PFSK-1 (cell line): ENCODE measurements at regions not wholly inside any gene's neighbourhood (a gene's known extent, or its start where the extent isn't known, plus 50 kb on each side); places are given as distances from the start of the nearest gene placed in this dataset.

ENCODE experiments used
- FOXP2 ChIP-seq: optimal IDR thresholded peaks from 2 replicates; pipeline ENCODE3; 2011; ENCODE audit warnings: borderline replicate concordance, control low read depth, inconsistent platforms; ENCODE audit not compliant: insufficient read depth; ENCODE audit errors: extremely low read length, extremely low read depth
- POLR2AphosphoS5 ChIP-seq: IDR thresholded peaks from 2 replicates; pipeline ENCODE4 v1.6.1; 2012; ENCODE audit warnings: low read depth, mild to moderate bottlenecking, control low read depth, low read length, moderate library complexity
- SIN3A ChIP-seq: IDR thresholded peaks from 2 replicates; pipeline ENCODE4 v1.6.1; 2012; ENCODE audit warnings: mild to moderate bottlenecking, low read length, moderate library complexity, borderline replicate concordance; ENCODE audit not compliant: insufficient read depth
- TF ChIP-seq, protein P1 (sequence below), 2 experiments: IDR thresholded peaks; 2 replicates each; pipeline versions ENCODE4 v1.6.1 to v1.8.0; 2011 to 2012; ENCODE audit warnings: low read depth in 2 of 2, low read length in 2 of 2, control low read depth in 1 of 2, inconsistent platforms in 1 of 2, mild to moderate bottlenecking in 1 of 2, moderate library complexity in 1 of 2; ENCODE audit not compliant: insufficient read depth in 1 of 2

DNA sequence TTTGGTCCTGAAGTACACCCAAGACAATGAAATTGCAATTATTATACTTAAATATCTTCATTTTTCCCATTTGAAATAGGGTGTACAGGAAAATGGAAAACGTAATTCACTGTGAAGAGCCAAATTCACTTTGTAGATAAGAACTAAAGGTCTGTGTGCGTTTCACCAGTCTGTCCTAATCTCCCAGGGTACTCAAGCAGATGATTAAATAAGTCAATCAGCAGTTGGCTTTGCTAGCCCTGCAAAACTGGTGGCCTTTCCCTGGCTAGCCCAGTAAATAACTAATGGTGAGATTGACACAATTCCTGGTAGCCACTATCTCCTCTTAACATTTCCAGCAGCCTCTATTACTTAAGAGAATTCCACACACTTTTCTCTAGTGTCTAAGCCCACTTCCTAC, 389.3 kb downstream of the TBL1XR1 start:
- TF ChIP-seq SIN3A (no peak), POLR2AphosphoS5 (no peak), FOXP2 (no peak)
- TF ChIP-seq, protein P1, sequence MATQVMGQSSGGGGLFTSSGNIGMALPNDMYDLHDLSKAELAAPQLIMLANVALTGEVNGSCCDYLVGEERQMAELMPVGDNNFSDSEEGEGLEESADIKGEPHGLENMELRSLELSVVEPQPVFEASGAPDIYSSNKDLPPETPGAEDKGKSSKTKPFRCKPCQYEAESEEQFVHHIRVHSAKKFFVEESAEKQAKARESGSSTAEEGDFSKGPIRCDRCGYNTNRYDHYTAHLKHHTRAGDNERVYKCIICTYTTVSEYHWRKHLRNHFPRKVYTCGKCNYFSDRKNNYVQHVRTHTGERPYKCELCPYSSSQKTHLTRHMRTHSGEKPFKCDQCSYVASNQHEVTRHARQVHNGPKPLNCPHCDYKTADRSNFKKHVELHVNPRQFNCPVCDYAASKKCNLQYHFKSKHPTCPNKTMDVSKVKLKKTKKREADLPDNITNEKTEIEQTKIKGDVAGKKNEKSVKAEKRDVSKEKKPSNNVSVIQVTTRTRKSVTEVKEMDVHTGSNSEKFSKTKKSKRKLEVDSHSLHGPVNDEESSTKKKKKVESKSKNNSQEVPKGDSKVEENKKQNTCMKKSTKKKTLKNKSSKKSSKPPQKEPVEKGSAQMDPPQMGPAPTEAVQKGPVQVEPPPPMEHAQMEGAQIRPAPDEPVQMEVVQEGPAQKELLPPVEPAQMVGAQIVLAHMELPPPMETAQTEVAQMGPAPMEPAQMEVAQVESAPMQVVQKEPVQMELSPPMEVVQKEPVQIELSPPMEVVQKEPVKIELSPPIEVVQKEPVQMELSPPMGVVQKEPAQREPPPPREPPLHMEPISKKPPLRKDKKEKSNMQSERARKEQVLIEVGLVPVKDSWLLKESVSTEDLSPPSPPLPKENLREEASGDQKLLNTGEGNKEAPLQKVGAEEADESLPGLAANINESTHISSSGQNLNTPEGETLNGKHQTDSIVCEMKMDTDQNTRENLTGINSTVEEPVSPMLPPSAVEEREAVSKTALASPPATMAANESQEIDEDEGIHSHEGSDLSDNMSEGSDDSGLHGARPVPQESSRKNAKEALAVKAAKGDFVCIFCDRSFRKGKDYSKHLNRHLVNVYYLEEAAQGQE (IDR thresholded peaks at IDR 0.05; ENCODE audit: insufficient read depth in 1 of 2, low read depth in 2 of 2, low read length in 2 of 2) = no peak
